Peyer's patch (tissue), 4 donors: ENCODE measurements at regions not wholly inside any gene's neighbourhood (a gene's known extent, or its start where the extent isn't known, plus 50 kb on each side); places are given as distances from the start of the nearest gene placed in this dataset.

ENCODE experiments used
- POLR2A ChIP-seq, 2 donors: fragments of 450-650 bp; IDR thresholded peaks; one replicate each; pipeline ENCODE4 v1.5.1; 2017; ENCODE audit warnings: antibody characterized with exemption in 2 of 2, mild to moderate bottlenecking in 2 of 2, moderate library complexity in 2 of 2
- TF ChIP-seq, protein P1 (sequence below), 6 experiments: fragments of 450-650 bp in 4 of 6; fragments of 200-600 bp in 2 of 6; sonication (generic) in 1 of 6; IDR thresholded peaks; one replicate each; pipeline ENCODE4 v1.5.1; 2017 to 2019; ENCODE audit warnings: antibody characterized with exemption in 6 of 6, mild to moderate bottlenecking in 3 of 6, moderate library complexity in 1 of 6

DNA sequence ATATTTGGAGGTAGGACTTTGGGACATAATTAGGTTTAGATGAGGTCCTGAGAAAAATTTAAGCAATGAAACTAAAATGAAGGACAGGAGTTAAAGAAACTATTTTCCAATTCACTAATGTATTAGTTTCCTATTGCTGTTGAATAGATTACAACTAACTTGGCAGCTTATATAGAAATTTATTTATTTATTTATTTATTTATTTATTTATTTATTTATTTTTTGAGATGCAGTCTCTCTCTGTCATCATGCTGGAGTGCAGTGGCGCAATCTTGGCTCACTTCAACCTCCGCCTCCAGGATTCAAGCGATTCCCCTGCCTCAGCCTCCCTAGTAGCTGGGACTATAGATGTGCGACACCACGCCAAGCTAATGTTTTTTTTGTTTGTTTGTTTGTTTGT, 182.4 kb upstream of the ADCY2 start:
- TF ChIP-seq, protein P1, sequence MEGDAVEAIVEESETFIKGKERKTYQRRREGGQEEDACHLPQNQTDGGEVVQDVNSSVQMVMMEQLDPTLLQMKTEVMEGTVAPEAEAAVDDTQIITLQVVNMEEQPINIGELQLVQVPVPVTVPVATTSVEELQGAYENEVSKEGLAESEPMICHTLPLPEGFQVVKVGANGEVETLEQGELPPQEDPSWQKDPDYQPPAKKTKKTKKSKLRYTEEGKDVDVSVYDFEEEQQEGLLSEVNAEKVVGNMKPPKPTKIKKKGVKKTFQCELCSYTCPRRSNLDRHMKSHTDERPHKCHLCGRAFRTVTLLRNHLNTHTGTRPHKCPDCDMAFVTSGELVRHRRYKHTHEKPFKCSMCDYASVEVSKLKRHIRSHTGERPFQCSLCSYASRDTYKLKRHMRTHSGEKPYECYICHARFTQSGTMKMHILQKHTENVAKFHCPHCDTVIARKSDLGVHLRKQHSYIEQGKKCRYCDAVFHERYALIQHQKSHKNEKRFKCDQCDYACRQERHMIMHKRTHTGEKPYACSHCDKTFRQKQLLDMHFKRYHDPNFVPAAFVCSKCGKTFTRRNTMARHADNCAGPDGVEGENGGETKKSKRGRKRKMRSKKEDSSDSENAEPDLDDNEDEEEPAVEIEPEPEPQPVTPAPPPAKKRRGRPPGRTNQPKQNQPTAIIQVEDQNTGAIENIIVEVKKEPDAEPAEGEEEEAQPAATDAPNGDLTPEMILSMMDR (IDR thresholded peaks at IDR 0.05), result no peak
- TF ChIP-seq POLR2A (IDR thresholded peaks at IDR 0.05), result no peak
